GM12878 (cell line): ENCODE measurements at regions not wholly inside any gene's neighbourhood (a gene's known extent, or its start where the extent isn't known, plus 50 kb on each side); places are given as distances from the start of the nearest gene placed in this dataset.

ENCODE experiments used
- ATAC-seq: fragments of 200-7000 bp; cut with Tn5 transposase; 3 replicates; pipeline ENCODE4 v1.9.1; 2020; ENCODE audit warnings: mild to moderate bottlenecking, moderate library complexity
- BruUV-seq: library from RNA; stranded (reverse); fragments of 400-500 nt; replicated peaks from 2 replicates; lab custom pipeline; 2021; lab: Mats Ljungman, UMichigan
- CTCF ChIA-PET: fragments of 300-600 bp; sonication (Branson Sonifier 250); formaldehyde crosslinking; extraction: SDS; loops from one replicate; lab custom pipeline; 2021; ENCODE audit warnings: inconsistent platforms; lab: Yijun Ruan, JAX
- POLR2A ChIA-PET: fragments of 350-600 bp; formaldehyde crosslinking; extraction: SDS; loops from one replicate; lab custom pipeline; 2021; ENCODE audit warnings: inconsistent platforms; lab: Charles Lee
- RAD21 ChIA-PET: fragments of 300-600 bp; sonication (Branson Sonifier 250); formaldehyde crosslinking; loops from one replicate; lab custom pipeline; 2023; ENCODE audit warnings: antibody characterized with exemption; ENCODE audit not compliant: unreplicated experiment; lab: Charles Lee
- SMC1A ChIA-PET: fragments of 300-600 bp; sonication (Branson Sonifier 250); formaldehyde crosslinking; loops from one replicate; lab custom pipeline; 2023; ENCODE audit not compliant: unreplicated experiment, uncharacterized antibody; lab: Charles Lee
- DNase-seq: peaks from one replicate; pipeline ENCODE4 v3.0.0-alpha.2; 2011; ENCODE audit warnings: low read depth, low spot score
- FAIRE-seq: peaks from 3 replicates; lab custom pipeline; 2011; peaks lifted over from hg19 to GRCh38; lab: Jason Lieb, UNC
- H2AFZ ChIP-seq: 2 replicates; pipeline ENCODE4 v1.6.0; 2011; ENCODE audit warnings: low read depth, low read length, control low read depth; ENCODE audit not compliant: control insufficient read depth
- H3K27ac ChIP-seq: 2 replicates; pipeline ENCODE4 v1.5.1; 2011; ENCODE audit warnings: control low read depth; ENCODE audit not compliant: control insufficient read depth, insufficient read depth
- H3K27me3 ChIP-seq, 2 experiments: replicated peaks in 1 of 2; 2 replicates each; pipeline versions ENCODE4 v1.6.0 to v1.6.1; 2011; ENCODE audit warnings: low read length in 1 of 2; ENCODE audit not compliant: control insufficient read depth in 2 of 2, insufficient read depth in 2 of 2
- H3K36me3 ChIP-seq, 2 experiments: 2 replicates each; pipeline ENCODE4 v1.5.1; 2011; ENCODE audit warnings: low read length in 1 of 2; ENCODE audit not compliant: control insufficient read depth in 2 of 2, insufficient read depth in 2 of 2
- H3K4me1 ChIP-seq: 2 replicates; pipeline ENCODE4 v1.6.1; 2011; ENCODE audit warnings: mild to moderate bottlenecking, low read length, moderate library complexity, mixed read lengths; ENCODE audit not compliant: control insufficient read depth, insufficient read depth
- H3K4me2 ChIP-seq: 2 replicates; pipeline ENCODE4 v1.6.0; 2011; ENCODE audit warnings: control low read depth; ENCODE audit not compliant: control insufficient read depth, insufficient read depth
- H3K4me3 ChIP-seq: fragments of 200-600 bp; sonication (generic); 2 replicates; pipeline ENCODE4 v1.5.1; 2016
- H3K79me2 ChIP-seq: 2 replicates; pipeline ENCODE4 v1.6.0; 2011; ENCODE audit warnings: low read length; ENCODE audit not compliant: control insufficient read depth, insufficient read depth
- H3K9ac ChIP-seq: 2 replicates; pipeline ENCODE4 v1.8.0; 2011; ENCODE audit warnings: low read length, control low read depth, mixed read lengths; ENCODE audit not compliant: control insufficient read depth, insufficient read depth
- H3K9me3 ChIP-seq: replicated peaks from 3 replicates; pipeline ENCODE4 v1.5.1; 2011; ENCODE audit warnings: mild to moderate bottlenecking, low read length; ENCODE audit not compliant: control insufficient read depth, insufficient read depth
- H4K20me1 ChIP-seq: 2 replicates; pipeline ENCODE4 v1.6.0; 2011; ENCODE audit not compliant: control insufficient read depth, insufficient read depth
- CBX5 ChIP-seq: sonication (generic); IDR thresholded peaks from 2 replicates; pipeline ENCODE4 v1.6.1; 2016; ENCODE audit warnings: low read depth, moderate library complexity, mild to moderate bottlenecking, inconsistent platforms
- EGR1 ChIP-seq, 2 experiments: IDR thresholded peaks; 1 replicate in 1 of 2; 2 replicates in 1 of 2; pipeline ENCODE4 v1.6.1; 2011 to 2012; ENCODE audit warnings: low read depth in 2 of 2, low read length in 2 of 2, borderline replicate concordance in 1 of 2, mild to moderate bottlenecking in 1 of 2, moderate library complexity in 1 of 2
- POLR2A ChIP-seq: IDR thresholded peaks from 2 replicates; pipeline ENCODE4 v1.6.1; 2011; ENCODE audit warnings: low read depth, mild to moderate bottlenecking, low read length
- RUNX3 ChIP-seq: IDR thresholded peaks from 2 replicates; pipeline ENCODE4 v1.6.1; 2012; ENCODE audit warnings: low read length, inconsistent platforms
- SREBF2 ChIP-seq: IDR thresholded peaks from 2 replicates; pipeline ENCODE4 v1.6.1; 2012; ENCODE audit warnings: mild to moderate bottlenecking, low read length
- TCF3 ChIP-seq: IDR thresholded peaks from 2 replicates; pipeline ENCODE4 v1.6.1; 2012; ENCODE audit warnings: low read depth, mild to moderate bottlenecking, low read length, borderline replicate concordance; ENCODE audit not compliant: insufficient read depth
- WGBS: methylation state at CpG from one replicate; pipeline ENCODE4 v1.1.6; 2016; ENCODE audit warnings: low lambda C conversion rate; ENCODE audit not compliant: insufficient replicate concordance, insufficient coverage; ENCODE audit errors: missing lambda C conversion rate; 5-methylcytosine and 5-hydroxymethylcytosine counted together
- in situ Hi-C: fragments of 300-500 bp; cut with MboI; formaldehyde crosslinking; loops from 9 replicates; pipeline ENCODE4 v1.14.3; 2018; ENCODE audit warnings: mixed read lengths
- intact Hi-C: fragments of 100-400 bp; cut with micrococcal nuclease; formaldehyde crosslinking; loops from one replicate; pipeline ENCODE4 v1.14.2; 2022; ENCODE audit not compliant: unreplicated experiment
- TF ChIP-seq, protein P1 (sequence below): IDR thresholded peaks from 2 replicates; pipeline ENCODE4 v1.6.1; 2011; ENCODE audit warnings: low read depth, mild to moderate bottlenecking, low read length, moderate library complexity, borderline replicate concordance; ENCODE audit errors: extremely low read depth
- TF ChIP-seq, protein P2 (sequence below): fragments of 450-650 bp; IDR thresholded peaks from 2 replicates; pipeline ENCODE4 v1.6.1; 2017; ENCODE audit warnings: antibody characterized with exemption, mild to moderate bottlenecking, moderate library complexity

DNA sequence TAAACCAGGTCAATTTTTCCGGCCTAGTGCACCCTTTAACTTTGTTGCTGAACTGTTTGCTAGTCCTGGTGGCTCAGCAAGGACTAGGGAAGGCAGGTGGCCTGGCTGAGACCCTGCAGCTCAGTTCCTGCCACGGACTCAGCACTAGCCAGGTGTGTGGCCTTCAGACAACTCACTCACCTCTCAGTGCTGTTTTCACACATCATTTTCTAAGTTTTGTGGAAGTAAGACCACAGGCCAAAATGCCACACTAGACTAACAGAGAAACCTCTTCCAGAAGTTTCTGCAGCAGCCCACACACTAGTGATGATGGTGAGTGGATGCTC lies 65.9 kb upstream of the SLC1A4 start:
- H3K4me1 ChIP-seq, result peaks cover 39% of the 10 kb centered on the region
- ATAC-seq (peak; percentile 18), FAIRE-seq (no peak), DNase-seq (no peak)
- SMC1A ChIA-PET, result interaction anchor here (1.0 to 14.1 kb wide), 10 partner anchors 9 to 141 kb away, joined by 3 to 395 read pairs (median 10); no protein-coding TSS in a partner anchor
- in situ Hi-C loops, result loop anchor here (25.0 kb wide), 1 partner anchor 639 kb away; no protein-coding TSS in a partner anchor
- POLR2A ChIA-PET, result interaction anchor here (0.7 to 16.6 kb wide), 6 partner anchors 9 to 315 kb away, joined by 3 to 377 read pairs (median 4); partner anchors contain the start of gene CEP68
- peaks cover 37% of the 10 kb centered on the region for H3K9me3 ChIP-seq
- WGBS, result 94% methylated on average over 2 of the region's 2 CpGs
- 0 out of 2 replicates have a peak, but pooled peaks have one; percentile 31 for TF ChIP-seq RUNX3
- 0 out of 2 replicates have a peak, but pooled peaks have one; percentile 16 for TF ChIP-seq TCF3
- no peak for TF ChIP-seq EGR1 (IDR thresholded peaks at IDR 0.05; ENCODE audit: borderline replicate concordance in 1 of 2, low read depth in 2 of 2, low read length in 2 of 2)
- H4K20me1 ChIP-seq, result no peaks in the 10 kb centered on the region
- H3K9ac ChIP-seq, result no peak overlapping the region
- no peak overlapping the region for H2AFZ ChIP-seq
- H3K4me3 ChIP-seq, result peak overlapping the region; percentile 23; the same call in 1 of the 2 replicates
- peaks cover 92% of the 10 kb centered on the region for H3K79me2 ChIP-seq
- peak overlapping the region; percentile 52 for H3K4me2 ChIP-seq
- BruUV-seq, result no TSS peak
- no peak overlapping the region; the same call in 1 of the 2 replicates for H3K27ac ChIP-seq
- RAD21 ChIA-PET, result interaction anchor here (0.5 to 13.2 kb wide), 9 partner anchors 9 to 173 kb away, joined by 3 to 389 read pairs (median 3); no protein-coding TSS in a partner anchor
- H3K27me3 ChIP-seq, result no peaks in the 10 kb centered on the region
- intact Hi-C loops, result no loop called here
- peaks cover 23 to 26% of the 10 kb centered on the region in 2 experiments for H3K36me3 ChIP-seq
- CTCF ChIA-PET, result interaction anchor here (0.8 to 13.8 kb wide), 6 partner anchors 8 to 117 kb away, joined by 3 to 413 read pairs (median 4); no protein-coding TSS in a partner anchor

DNA sequence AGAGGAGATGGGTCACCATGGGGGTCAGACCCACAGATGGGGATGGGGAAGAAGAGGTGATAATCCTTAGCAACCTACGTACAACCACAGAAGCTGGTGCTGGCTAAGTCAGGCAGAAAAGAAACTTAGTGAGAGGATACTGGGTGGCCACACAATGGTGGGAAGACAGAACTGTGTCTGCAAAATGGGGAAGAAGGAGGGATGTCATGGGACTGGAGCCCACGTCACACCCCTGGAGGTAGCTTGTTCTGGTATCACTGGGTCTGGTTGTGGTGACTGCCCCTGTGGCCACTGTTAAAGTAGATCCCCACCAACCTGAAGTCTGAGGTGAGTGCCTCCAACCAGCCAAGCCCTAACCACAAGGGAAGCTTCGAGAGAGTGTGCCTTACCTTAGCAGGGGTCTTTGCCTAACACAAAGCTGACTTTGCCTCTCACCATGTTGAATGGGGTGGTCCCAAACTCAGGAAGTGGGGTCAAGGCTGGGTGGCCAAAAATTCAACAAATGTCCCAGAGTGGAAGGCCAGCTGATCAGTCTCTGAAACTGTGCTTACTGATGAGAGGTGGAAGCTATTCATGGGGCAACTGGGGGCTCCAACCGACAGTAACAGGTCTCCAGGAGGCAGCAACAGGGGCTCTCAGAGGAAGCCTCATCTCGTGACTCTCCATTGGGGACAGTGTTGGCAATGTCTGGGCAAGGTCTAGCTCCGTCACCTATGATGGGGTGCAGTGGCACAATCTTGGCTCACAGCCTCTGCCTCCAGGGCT lies 64.8 kb upstream of the SLC1A4 start:
- ChIA-PET SMC1A (interaction anchor here (0.6 to 14.1 kb wide), 12 partner anchors 10 to 721 kb away, joined by 3 to 395 read pairs (median 6); no protein-coding TSS in a partner anchor), POLR2A (interaction anchor here (0.6 to 16.6 kb wide), 5 partner anchors 10 to 316 kb away, joined by 3 to 377 read pairs (median 8); partner anchors contain the start of gene ACTR2)
- Histone ChIP-seq H4K20me1 (no peaks in the 10 kb centered on the region; the same call in 1 of the 2 replicates), H3K9ac (no peak overlapping the region), H3K4me3 (0 out of 2 replicates have a peak overlapping the region, but pooled peaks have one; percentile 3), H2AFZ (no peak overlapping the region), H3K36me3 (peaks cover 23 to 24% of the 10 kb centered on the region in 2 experiments)
- 88% methylated on average over 6 of the region's 6 CpGs for WGBS
- BruUV-seq, result no TSS peak
- intact Hi-C loops, result no loop called here
- DNase-seq, result no peak
- peak; percentile 69; the same call in 1 of the 2 replicates for TF ChIP-seq CBX5
- TF ChIP-seq, protein P1, sequence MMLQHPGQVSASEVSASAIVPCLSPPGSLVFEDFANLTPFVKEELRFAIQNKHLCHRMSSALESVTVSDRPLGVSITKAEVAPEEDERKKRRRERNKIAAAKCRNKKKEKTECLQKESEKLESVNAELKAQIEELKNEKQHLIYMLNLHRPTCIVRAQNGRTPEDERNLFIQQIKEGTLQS, result no peak
- TF ChIP-seq, protein P2, sequence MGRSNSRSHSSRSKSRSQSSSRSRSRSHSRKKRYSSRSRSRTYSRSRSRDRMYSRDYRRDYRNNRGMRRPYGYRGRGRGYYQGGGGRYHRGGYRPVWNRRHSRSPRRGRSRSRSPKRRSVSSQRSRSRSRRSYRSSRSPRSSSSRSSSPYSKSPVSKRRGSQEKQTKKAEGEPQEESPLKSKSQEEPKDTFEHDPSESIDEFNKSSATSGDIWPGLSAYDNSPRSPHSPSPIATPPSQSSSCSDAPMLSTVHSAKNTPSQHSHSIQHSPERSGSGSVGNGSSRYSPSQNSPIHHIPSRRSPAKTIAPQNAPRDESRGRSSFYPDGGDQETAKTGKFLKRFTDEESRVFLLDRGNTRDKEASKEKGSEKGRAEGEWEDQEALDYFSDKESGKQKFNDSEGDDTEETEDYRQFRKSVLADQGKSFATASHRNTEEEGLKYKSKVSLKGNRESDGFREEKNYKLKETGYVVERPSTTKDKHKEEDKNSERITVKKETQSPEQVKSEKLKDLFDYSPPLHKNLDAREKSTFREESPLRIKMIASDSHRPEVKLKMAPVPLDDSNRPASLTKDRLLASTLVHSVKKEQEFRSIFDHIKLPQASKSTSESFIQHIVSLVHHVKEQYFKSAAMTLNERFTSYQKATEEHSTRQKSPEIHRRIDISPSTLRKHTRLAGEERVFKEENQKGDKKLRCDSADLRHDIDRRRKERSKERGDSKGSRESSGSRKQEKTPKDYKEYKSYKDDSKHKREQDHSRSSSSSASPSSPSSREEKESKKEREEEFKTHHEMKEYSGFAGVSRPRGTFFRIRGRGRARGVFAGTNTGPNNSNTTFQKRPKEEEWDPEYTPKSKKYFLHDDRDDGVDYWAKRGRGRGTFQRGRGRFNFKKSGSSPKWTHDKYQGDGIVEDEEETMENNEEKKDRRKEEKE, result no peak
- TF ChIP-seq RUNX3, result peak; percentile 38; the same call in 1 of the 2 replicates
- no peak for TF ChIP-seq SREBF2
- no peak for TF ChIP-seq POLR2A
- TF ChIP-seq, all 136 proteins: peak for 2
- in situ Hi-C loops, result loop anchor here (25.0 kb wide), 1 partner anchor 638 kb away; no protein-coding TSS in a partner anchor
- peak; percentile 17 for ATAC-seq
- H3K4me2 ChIP-seq, result peak overlapping the region; percentile 36; the same call in 1 of the 2 replicates
- no peaks in the 10 kb centered on the region for H3K27me3 ChIP-seq
- CTCF ChIA-PET, result interaction anchor here (0.6 to 13.8 kb wide), 5 partner anchors 9 to 118 kb away, joined by 3 to 413 read pairs (median 3); no protein-coding TSS in a partner anchor
- H3K9me3 ChIP-seq, result peaks cover 32% of the 10 kb centered on the region
- peak overlapping the region; percentile 21 for H3K27ac ChIP-seq
- RAD21 ChIA-PET, result interaction anchor here (0.8 to 13.2 kb wide), 7 partner anchors 10 to 432 kb away, joined by 3 to 389 read pairs (median 5); partner anchors contain the start of gene CEP68
- FAIRE-seq, result no peak
- peaks cover 92% of the 10 kb centered on the region for H3K79me2 ChIP-seq
- peaks cover 29% of the 10 kb centered on the region for H3K4me1 ChIP-seq
